RWPE1 (cell line): ENCODE measurements at regions not wholly inside any gene's neighbourhood (a gene's known extent, or its start where the extent isn't known, plus 50 kb on each side); places are given as distances from the start of the nearest gene placed in this dataset.

Source experiments
- CTCF ChIA-PET: fragments of 350-600 bp; sonication (Branson Sonifier 250); formaldehyde crosslinking; extraction: SDS; loops from one replicate; lab custom pipeline; 2021; lab: Yijun Ruan, JAX
- POLR2A ChIA-PET: fragments of 400-600 bp; formaldehyde crosslinking; extraction: SDS; loops from one replicate; lab custom pipeline; 2020; ENCODE audit warnings: antibody characterized with exemption; ENCODE audit not compliant: low non-redundant PET; lab: Yijun Ruan, JAX
- DNase-seq: peaks from one replicate; pipeline ENCODE4 v3.0.0; 2012; ENCODE audit warnings: low spot score
- H3K27ac ChIP-seq: fragments of 450-650 bp; 2 replicates; pipeline ENCODE4 v1.5.1; 2017
- TF ChIP-seq, protein P1 (sequence below): fragments of 450-650 bp; conservative IDR thresholded peaks from 2 replicates; pipeline ENCODE4 v1.5.1; 2017; ENCODE audit warnings: low read depth, mild to moderate bottlenecking

DNA sequence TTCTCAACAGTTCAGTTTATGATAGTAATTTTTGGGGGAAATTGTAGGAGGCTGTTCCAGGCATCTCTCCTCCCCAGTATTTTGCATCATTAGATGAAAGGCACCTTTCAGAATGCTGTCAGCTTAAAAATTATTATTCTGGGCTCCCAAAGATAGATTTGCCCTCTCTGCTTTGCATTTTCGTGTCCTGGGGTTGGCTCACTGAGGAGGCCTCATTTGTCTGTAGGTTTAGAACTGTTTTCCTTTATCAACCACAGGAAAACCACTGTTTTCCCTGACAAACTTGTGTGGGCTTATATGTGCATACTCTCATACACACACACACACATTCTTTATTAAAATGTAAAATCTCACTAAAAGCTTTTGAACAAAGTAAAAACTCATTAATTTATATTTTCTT is 197.2 kb upstream of the VCX3A start:
- CTCF ChIA-PET, result no interaction called here
- DNase-seq, result no peak
- TF ChIP-seq, protein P1, sequence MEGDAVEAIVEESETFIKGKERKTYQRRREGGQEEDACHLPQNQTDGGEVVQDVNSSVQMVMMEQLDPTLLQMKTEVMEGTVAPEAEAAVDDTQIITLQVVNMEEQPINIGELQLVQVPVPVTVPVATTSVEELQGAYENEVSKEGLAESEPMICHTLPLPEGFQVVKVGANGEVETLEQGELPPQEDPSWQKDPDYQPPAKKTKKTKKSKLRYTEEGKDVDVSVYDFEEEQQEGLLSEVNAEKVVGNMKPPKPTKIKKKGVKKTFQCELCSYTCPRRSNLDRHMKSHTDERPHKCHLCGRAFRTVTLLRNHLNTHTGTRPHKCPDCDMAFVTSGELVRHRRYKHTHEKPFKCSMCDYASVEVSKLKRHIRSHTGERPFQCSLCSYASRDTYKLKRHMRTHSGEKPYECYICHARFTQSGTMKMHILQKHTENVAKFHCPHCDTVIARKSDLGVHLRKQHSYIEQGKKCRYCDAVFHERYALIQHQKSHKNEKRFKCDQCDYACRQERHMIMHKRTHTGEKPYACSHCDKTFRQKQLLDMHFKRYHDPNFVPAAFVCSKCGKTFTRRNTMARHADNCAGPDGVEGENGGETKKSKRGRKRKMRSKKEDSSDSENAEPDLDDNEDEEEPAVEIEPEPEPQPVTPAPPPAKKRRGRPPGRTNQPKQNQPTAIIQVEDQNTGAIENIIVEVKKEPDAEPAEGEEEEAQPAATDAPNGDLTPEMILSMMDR, result no peak
- POLR2A ChIA-PET, result no interaction called here
- H3K27ac ChIP-seq, result no peak overlapping the region

DNA sequence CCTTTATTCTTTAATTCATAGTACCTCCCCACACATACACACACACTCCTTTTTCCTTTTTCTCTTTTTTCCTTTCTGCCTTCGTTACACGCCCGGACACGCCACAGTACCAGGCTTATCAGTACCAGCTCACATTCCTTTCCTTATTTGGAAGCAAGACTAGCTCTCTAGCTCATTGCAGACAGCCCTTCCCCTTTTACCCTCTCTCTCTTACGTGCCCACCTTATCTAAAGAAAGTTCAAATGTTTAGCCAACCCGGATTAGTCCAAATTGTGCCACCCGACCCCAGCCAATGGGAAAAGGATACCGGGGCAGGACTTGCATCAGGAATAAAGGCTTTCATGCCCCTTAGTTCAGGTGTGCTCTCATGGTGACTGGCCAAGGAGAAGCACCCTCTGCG is 194.7 kb upstream of the VCX3A start:
- H3K27ac ChIP-seq, result no peak overlapping the region
- ChIA-PET CTCF (no interaction called here), POLR2A (no interaction called here)
- no peak for DNase-seq
- TF ChIP-seq, protein P1, result no peak

DNA sequence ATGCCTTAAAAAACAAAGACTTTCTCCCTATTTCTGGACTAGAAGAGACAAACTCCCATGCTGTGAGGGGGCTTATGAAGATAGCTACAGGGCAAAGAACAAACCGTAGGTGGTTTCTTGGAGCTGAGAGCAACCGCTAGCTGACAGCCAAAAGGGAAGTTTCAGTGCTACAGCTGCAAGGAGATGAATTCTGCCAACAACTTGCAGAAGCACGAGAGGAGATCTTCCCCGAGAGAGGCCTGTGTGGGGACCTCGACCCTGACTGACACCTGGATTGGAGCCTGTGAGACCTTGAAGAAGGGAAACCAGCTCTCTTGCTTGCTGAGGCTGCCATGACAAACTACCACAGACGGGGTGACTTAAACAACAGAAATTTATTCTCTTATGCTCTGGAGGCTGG is 183.8 kb upstream of the VCX3A start:
- no peak overlapping the region for H3K27ac ChIP-seq
- POLR2A ChIA-PET, result no interaction called here
- CTCF ChIA-PET, result no interaction called here
- no peak for DNase-seq
- TF ChIP-seq, protein P1, result no peak

DNA sequence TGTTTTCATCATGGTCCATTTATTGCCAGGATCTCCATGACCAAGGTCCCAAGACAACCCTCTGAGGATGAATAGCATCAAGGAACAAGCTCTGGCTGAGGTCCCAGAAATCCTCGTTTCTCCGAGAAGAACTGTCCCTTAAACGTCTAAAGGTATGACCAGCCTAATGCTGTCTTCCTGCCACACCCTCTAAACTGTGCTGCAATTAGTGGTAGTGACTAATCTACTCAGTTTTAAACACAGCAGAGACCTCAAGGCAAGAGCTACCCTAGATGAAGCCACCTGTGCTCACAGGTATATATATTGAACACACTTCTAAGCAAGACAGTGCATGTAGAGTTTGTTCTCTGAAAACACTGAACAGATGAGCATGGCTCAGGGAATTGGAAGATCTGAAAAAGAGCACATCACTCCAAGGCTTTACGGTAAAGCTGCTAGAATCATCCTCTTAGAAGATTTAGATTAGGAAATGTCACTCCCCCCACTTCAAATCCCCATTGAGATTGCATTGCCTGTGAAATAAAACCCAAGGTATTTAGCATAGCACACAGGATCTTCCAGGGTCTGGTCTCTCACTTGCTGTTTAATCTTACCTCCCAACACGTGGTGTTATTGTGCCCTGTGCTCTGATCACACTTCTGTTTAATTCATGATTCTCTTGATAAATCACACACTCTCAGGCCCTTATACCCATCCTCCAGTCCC is 173.9 kb upstream of the VCX3A start:
- ChIA-PET POLR2A (no interaction called here), CTCF (no interaction called here)
- no peak for DNase-seq
- H3K27ac ChIP-seq, result no peak overlapping the region
- TF ChIP-seq, protein P1, result no peak

DNA sequence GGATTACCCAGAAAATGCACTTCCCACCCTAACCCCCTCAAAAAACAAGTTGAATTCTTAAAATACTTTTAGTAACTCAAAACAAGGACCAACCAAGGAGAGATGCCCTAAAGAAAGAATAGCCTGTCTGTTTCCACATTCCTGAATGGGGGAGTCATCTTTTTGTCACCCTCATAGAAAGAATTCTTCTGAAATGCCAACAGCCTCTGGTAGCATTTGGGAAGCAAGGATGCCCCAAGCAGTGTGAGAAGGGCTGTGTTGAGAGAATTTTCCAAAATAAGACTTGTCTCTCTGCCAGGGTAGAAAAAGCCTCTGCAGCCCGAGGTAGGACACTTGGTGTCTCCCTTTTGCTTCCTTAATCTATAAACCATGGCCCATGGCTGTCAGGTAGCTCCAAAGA is 173.1 kb upstream of the VCX3A start:
- H3K27ac ChIP-seq, result no peak overlapping the region
- no peak for DNase-seq
- ChIA-PET POLR2A (no interaction called here), CTCF (no interaction called here)
- TF ChIP-seq, protein P1, result no peak

DNA sequence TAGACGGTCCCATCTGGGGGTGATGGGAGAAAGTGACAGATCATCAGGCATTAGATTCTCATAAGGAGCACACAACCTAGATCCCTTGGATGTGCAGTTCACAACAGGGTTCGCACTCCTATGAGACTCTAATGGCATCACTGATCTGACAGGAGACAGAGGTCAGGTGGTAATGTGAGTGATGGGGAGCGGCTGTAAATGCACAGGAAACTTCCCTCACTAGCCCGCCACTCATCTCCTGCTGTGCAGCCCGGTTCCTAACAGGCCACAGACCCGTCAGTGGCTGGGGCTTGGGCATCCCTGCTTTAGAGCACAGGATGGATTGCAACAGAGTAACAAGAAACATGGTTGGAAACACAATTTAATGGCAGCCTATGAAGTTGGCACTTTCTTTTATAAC is 172.6 kb upstream of the VCX3A start:
- no peak for DNase-seq
- TF ChIP-seq, protein P1, result no peak
- ChIA-PET CTCF (no interaction called here), POLR2A (no interaction called here)
- H3K27ac ChIP-seq, result no peak overlapping the region
